Keratinocyte (primary cell): ENCODE measurements at regions not wholly inside any gene's neighbourhood (a gene's known extent, or its start where the extent isn't known, plus 50 kb on each side); places are given as distances from the start of the nearest gene placed in this dataset.

Experiments
- DNase-seq: peaks from one replicate; pipeline ENCODE4 v3.0.0-alpha.2; 2011; ENCODE audit warnings: low read depth, missing footprints, low spot score
- FAIRE-seq: peaks from 2 replicates; lab custom pipeline; 2011; peaks lifted over from hg19 to GRCh38; lab: Jason Lieb, UNC
- H2AFZ ChIP-seq: 2 replicates; pipeline ENCODE4 v1.6.0; 2012; ENCODE audit warnings: low read length, control low read depth, inconsistent platforms; ENCODE audit not compliant: control insufficient read depth
- H3K27ac ChIP-seq: 2 replicates; pipeline ENCODE4 v1.5.1; 2011; ENCODE audit warnings: low read length; ENCODE audit not compliant: control insufficient read depth, insufficient read depth
- H3K27me3 ChIP-seq: 3 replicates; pipeline ENCODE4 v1.6.0; 2011; ENCODE audit warnings: low read length; ENCODE audit not compliant: control insufficient read depth, insufficient read depth; ENCODE audit errors: extremely low read depth
- H3K36me3 ChIP-seq, 2 experiments: 2 replicates in 1 of 2; 3 replicates in 1 of 2; pipeline ENCODE4 v1.5.1; 2011; ENCODE audit warnings: low read length in 2 of 2, mild to moderate bottlenecking in 1 of 2; ENCODE audit not compliant: control insufficient read depth in 2 of 2, insufficient read depth in 2 of 2; ENCODE audit errors: extremely low read depth in 1 of 2
- H3K4me1 ChIP-seq: 3 replicates; pipeline ENCODE4 v1.5.1; 2011; ENCODE audit warnings: low read length; ENCODE audit not compliant: control insufficient read depth, insufficient read depth; ENCODE audit errors: extremely low read depth
- H3K4me2 ChIP-seq: 3 replicates; pipeline ENCODE4 v1.6.0; 2011; ENCODE audit warnings: low read depth, low read length; ENCODE audit not compliant: control insufficient read depth, insufficient read depth; ENCODE audit errors: extremely low read depth
- H3K4me3 ChIP-seq, 3 experiments: fragments of 200-600 bp in 1 of 3; sonication (generic) in 1 of 3; 2 replicates in 2 of 3; 3 replicates in 1 of 3; pipeline ENCODE4 v1.5.1; 2011 to 2016; ENCODE audit warnings: low read length in 3 of 3, mild to moderate bottlenecking in 3 of 3, control low read depth in 2 of 3, inconsistent platforms in 1 of 3, low read depth in 1 of 3, mixed read lengths in 1 of 3, mixed run types in 1 of 3, moderate library complexity in 1 of 3; ENCODE audit not compliant: control insufficient read depth in 2 of 3, insufficient read depth in 2 of 3; ENCODE audit errors: extremely low read depth in 1 of 3
- H3K79me2 ChIP-seq: 2 replicates; pipeline ENCODE4 v1.6.0; 2012; ENCODE audit warnings: low read length; ENCODE audit not compliant: control insufficient read depth, insufficient read depth
- H3K9ac ChIP-seq: 3 replicates; pipeline ENCODE4 v1.6.0; 2011; ENCODE audit warnings: low read length; ENCODE audit not compliant: control insufficient read depth, insufficient read depth; ENCODE audit errors: extremely low read depth
- H3K9me1 ChIP-seq: 3 replicates; pipeline ENCODE4 v1.6.0; 2011; ENCODE audit warnings: low read length; ENCODE audit not compliant: control insufficient read depth, insufficient read depth; ENCODE audit errors: extremely low read depth
- H3K9me3 ChIP-seq: 2 replicates; pipeline ENCODE4 v1.5.1; 2012; ENCODE audit warnings: low read depth, low read length; ENCODE audit not compliant: control insufficient read depth
- H4K20me1 ChIP-seq: 3 replicates; pipeline ENCODE4 v1.6.0; 2011; ENCODE audit warnings: low read length; ENCODE audit not compliant: control insufficient read depth, insufficient read depth; ENCODE audit errors: extremely low read depth
- EZH2 ChIP-seq: IDR thresholded peaks from one replicate; pipeline ENCODE4 v1.6.1; 2012; ENCODE audit warnings: inconsistent platforms, mild to moderate bottlenecking, low read length, moderate library complexity
- dilution Hi-C: fragments of 300-500 bp; cut with MboI; formaldehyde crosslinking; loops from one replicate; pipeline ENCODE4 v1.7.0; 2020; ENCODE audit warnings: low sequenced_read_pairs; ENCODE audit not compliant: extremely low pct_ligation_motif_present
- TF ChIP-seq, protein P1 (sequence below), 3 experiments: IDR thresholded peaks in 1 of 3; conservative IDR thresholded peaks in 1 of 3; optimal IDR thresholded peaks in 1 of 3; 2 replicates in 2 of 3; 3 replicates in 1 of 3; pipeline versions ENCODE3 to v1.5.1; 2011; ENCODE audit warnings: low read length in 3 of 3, mild to moderate bottlenecking in 3 of 3, moderate library complexity in 2 of 3, control low read depth in 1 of 3, inconsistent platforms in 1 of 3; ENCODE audit not compliant: insufficient read depth in 2 of 3; ENCODE audit errors: extremely low read depth in 1 of 3

DNA sequence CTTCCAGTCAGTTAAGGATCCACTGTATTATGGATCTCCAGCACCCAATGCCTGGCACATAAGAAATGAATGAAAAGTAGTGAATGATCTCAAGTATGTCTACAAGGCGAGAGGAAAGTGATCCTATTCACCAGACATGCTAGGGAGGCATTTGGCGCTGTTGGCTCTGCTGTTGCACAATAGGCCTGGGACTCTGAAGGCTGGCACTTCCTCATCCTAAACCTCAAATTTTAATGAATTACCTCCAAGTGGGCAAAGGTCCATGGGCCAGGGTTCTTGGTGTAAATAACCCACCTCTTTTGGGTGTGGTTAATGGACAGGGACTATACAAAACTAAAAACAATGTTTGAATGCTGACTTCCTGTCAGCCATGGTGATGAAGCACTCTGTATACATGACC, 173.4 kb upstream of the PZP start:
- H3K27ac ChIP-seq: no peak overlapping the region
- H3K79me2 ChIP-seq: no peaks in the 10 kb centered on the region
- H2AFZ ChIP-seq: no peak overlapping the region
- no peaks in the 10 kb centered on the region for H3K9me3 ChIP-seq
- H4K20me1 ChIP-seq: no peaks in the 10 kb centered on the region
- no peaks in the 10 kb centered on the region for H3K4me1 ChIP-seq
- H3K9ac ChIP-seq: no peak overlapping the region
- no peak for FAIRE-seq
- DNase-seq: no peak
- H3K9me1 ChIP-seq: no peaks in the 10 kb centered on the region
- TF ChIP-seq EZH2: no peak
- TF ChIP-seq, protein P1, sequence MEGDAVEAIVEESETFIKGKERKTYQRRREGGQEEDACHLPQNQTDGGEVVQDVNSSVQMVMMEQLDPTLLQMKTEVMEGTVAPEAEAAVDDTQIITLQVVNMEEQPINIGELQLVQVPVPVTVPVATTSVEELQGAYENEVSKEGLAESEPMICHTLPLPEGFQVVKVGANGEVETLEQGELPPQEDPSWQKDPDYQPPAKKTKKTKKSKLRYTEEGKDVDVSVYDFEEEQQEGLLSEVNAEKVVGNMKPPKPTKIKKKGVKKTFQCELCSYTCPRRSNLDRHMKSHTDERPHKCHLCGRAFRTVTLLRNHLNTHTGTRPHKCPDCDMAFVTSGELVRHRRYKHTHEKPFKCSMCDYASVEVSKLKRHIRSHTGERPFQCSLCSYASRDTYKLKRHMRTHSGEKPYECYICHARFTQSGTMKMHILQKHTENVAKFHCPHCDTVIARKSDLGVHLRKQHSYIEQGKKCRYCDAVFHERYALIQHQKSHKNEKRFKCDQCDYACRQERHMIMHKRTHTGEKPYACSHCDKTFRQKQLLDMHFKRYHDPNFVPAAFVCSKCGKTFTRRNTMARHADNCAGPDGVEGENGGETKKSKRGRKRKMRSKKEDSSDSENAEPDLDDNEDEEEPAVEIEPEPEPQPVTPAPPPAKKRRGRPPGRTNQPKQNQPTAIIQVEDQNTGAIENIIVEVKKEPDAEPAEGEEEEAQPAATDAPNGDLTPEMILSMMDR (optimal IDR thresholded peaks at IDR 0.05 in 1 of 3, IDR thresholded peaks at IDR 0.05 in 1 of 3, conservative IDR thresholded peaks at IDR 0.05 in 1 of 3; ENCODE audit: extremely low read depth in 1 of 3, insufficient read depth in 2 of 3, low read length in 3 of 3): no peak
- H3K4me3 ChIP-seq: no peak overlapping the region
- no peaks in the 10 kb centered on the region for H3K27me3 ChIP-seq
- no peak overlapping the region for H3K4me2 ChIP-seq
- dilution Hi-C loops: no loop called here
- H3K36me3 ChIP-seq: no peaks in the 10 kb centered on the region

DNA sequence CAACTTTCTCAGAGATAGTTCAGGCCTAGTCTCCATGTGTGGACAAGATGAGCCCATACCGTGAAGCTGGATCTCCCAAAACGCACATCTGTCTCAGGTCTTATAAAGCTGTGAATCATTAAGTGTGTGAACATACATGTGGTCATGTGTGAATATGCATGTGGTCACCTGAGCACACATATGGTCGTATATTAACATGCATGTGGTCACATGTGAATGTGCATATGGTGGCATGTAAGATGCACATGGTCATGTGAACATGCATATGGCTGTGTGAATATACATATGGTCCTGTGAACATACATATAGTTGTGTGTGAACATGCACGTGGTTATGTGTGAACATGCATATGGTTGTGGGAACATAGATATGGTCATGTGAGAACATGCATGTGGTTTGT, 172.5 kb upstream of the PZP start:
- H3K4me3 ChIP-seq: no peak overlapping the region
- no peak for FAIRE-seq
- no peaks in the 10 kb centered on the region for H4K20me1 ChIP-seq
- H3K9ac ChIP-seq: no peak overlapping the region
- DNase-seq: no peak
- no peaks in the 10 kb centered on the region for H3K79me2 ChIP-seq
- H3K36me3 ChIP-seq: no peaks in the 10 kb centered on the region
- TF ChIP-seq EZH2: no peak
- TF ChIP-seq, protein P1 (optimal IDR thresholded peaks at IDR 0.05 in 1 of 3, IDR thresholded peaks at IDR 0.05 in 1 of 3, conservative IDR thresholded peaks at IDR 0.05 in 1 of 3; ENCODE audit: extremely low read depth in 1 of 3, insufficient read depth in 2 of 3, low read length in 3 of 3): no peak
- dilution Hi-C loops: no loop called here
- H3K27ac ChIP-seq: no peak overlapping the region
- H3K9me1 ChIP-seq: no peaks in the 10 kb centered on the region
- no peak overlapping the region for H2AFZ ChIP-seq
- H3K4me2 ChIP-seq: no peak overlapping the region
- no peaks in the 10 kb centered on the region for H3K9me3 ChIP-seq
- H3K27me3 ChIP-seq: no peaks in the 10 kb centered on the region
- no peaks in the 10 kb centered on the region for H3K4me1 ChIP-seq
